Endothelial cell of umbilical vein (primary cell): ENCODE measurements at regions not wholly inside any gene's neighbourhood (a gene's known extent, or its start where the extent isn't known, plus 50 kb on each side); places are given as distances from the start of the nearest gene placed in this dataset.

Experiments used
- BruUV-seq: library from RNA; stranded (reverse); fragments of 400-500 nt; replicated peaks from 2 replicates; lab custom pipeline; 2021; lab: Mats Ljungman, UMichigan
- CTCF ChIA-PET: fragments of 300-600, 350-600 bp; sonication (Branson Sonifier 250); formaldehyde crosslinking; loops from one replicate; lab custom pipeline; 2021; ENCODE audit warnings: antibody characterized with exemption, inconsistent platforms; lab: Charles Lee
- POLR2A ChIA-PET: fragments of 300-600, 350-600 bp; sonication (Branson Sonifier 250); formaldehyde crosslinking; loops from one replicate; lab custom pipeline; 2021; ENCODE audit warnings: antibody characterized with exemption, inconsistent platforms; lab: Charles Lee
- DNase-seq: peaks from one replicate; pipeline ENCODE4 v3.0.0-alpha.2; 2011; ENCODE audit warnings: low read depth, low spot score
- FAIRE-seq: peaks from 2 replicates; lab custom pipeline; 2011; peaks lifted over from hg19 to GRCh38; lab: Jason Lieb, UNC
- H2AFZ ChIP-seq: 2 replicates; pipeline ENCODE4 v1.6.0; 2012; ENCODE audit warnings: low read depth, low read length, control low read depth, inconsistent platforms
- H3K27ac ChIP-seq: 2 replicates; pipeline ENCODE4 v1.5.1; 2011; ENCODE audit warnings: low read depth, mild to moderate bottlenecking, control low read depth, low read length, moderate library complexity; ENCODE audit not compliant: insufficient read depth
- H3K27me3 ChIP-seq, 2 experiments: 2 replicates each; pipeline versions ENCODE4 v1.6.0 to v1.6.1; 2011; ENCODE audit warnings: low read length in 2 of 2, mixed read lengths in 1 of 2; ENCODE audit not compliant: control insufficient read depth in 2 of 2, insufficient read depth in 2 of 2
- H3K36me3 ChIP-seq, 2 experiments: 2 replicates in 1 of 2; 3 replicates in 1 of 2; pipeline ENCODE4 v1.5.1; 2011; ENCODE audit warnings: low read length in 2 of 2, mild to moderate bottlenecking in 1 of 2, moderate library complexity in 1 of 2; ENCODE audit not compliant: control insufficient read depth in 2 of 2, insufficient read depth in 2 of 2; ENCODE audit errors: extremely low read depth in 1 of 2
- H3K4me1 ChIP-seq: 3 replicates; pipeline ENCODE4 v1.5.1; 2011; ENCODE audit warnings: mild to moderate bottlenecking, low read length; ENCODE audit not compliant: control insufficient read depth, insufficient read depth; ENCODE audit errors: extremely low read depth
- H3K4me2 ChIP-seq: 2 replicates; pipeline ENCODE4 v1.6.1; 2011; ENCODE audit warnings: low read length, control low read depth, mixed read lengths; ENCODE audit not compliant: insufficient read depth
- H3K4me3 ChIP-seq, 3 experiments: fragments of 200-600 bp in 1 of 3; sonication (generic), shearing (Covaris generic) in 1 of 3; replicated peaks in 1 of 3; 2 replicates each; pipeline ENCODE4 v1.5.1; 2011 to 2016; ENCODE audit warnings: control low read depth in 3 of 3, low read length in 3 of 3, mild to moderate bottlenecking in 2 of 3, inconsistent platforms in 1 of 3, low read depth in 1 of 3, moderate library complexity in 1 of 3; ENCODE audit not compliant: insufficient read depth in 1 of 3
- H3K79me2 ChIP-seq: 2 replicates; pipeline ENCODE4 v1.6.0; 2012; ENCODE audit warnings: low read length, inconsistent platforms; ENCODE audit not compliant: control insufficient read depth, insufficient read depth
- H3K9ac ChIP-seq: replicated peaks from 2 replicates; pipeline ENCODE3; 2011; ENCODE audit warnings: low read length, control low read depth; ENCODE audit not compliant: insufficient read depth; ENCODE audit errors: extremely low read depth
- H3K9me1 ChIP-seq: replicated peaks from 3 replicates; pipeline ENCODE4 v1.6.0; 2011; ENCODE audit warnings: mild to moderate bottlenecking, low read length; ENCODE audit not compliant: control insufficient read depth, insufficient read depth; ENCODE audit errors: extremely low read depth
- H3K9me3 ChIP-seq: replicated peaks from 2 replicates; pipeline ENCODE4 v1.5.1; 2012; ENCODE audit warnings: low read length, inconsistent platforms; ENCODE audit not compliant: control insufficient read depth, insufficient read depth
- H4K20me1 ChIP-seq: replicated peaks from 2 replicates; pipeline ENCODE3; 2011; ENCODE audit warnings: mild to moderate bottlenecking, low read length; ENCODE audit not compliant: control insufficient read depth, insufficient read depth; ENCODE audit errors: extremely low read depth
- CTCF ChIP-seq, 2 donors: IDR thresholded peaks; 1 replicate in 1 of 2; 2 replicates in 1 of 2; pipeline ENCODE4 v1.5.1; 2011; ENCODE audit warnings: low read length in 2 of 2, mild to moderate bottlenecking in 2 of 2, moderate library complexity in 2 of 2, control low read depth in 1 of 2, inconsistent platforms in 1 of 2, low read depth in 1 of 2; ENCODE audit not compliant: insufficient read depth in 1 of 2; ENCODE audit errors: extremely low read depth in 1 of 2
- EZH2 ChIP-seq: IDR thresholded peaks from 2 replicates; pipeline ENCODE4 v1.6.1; 2012; ENCODE audit warnings: borderline replicate concordance, low read depth, mild to moderate bottlenecking, moderate library complexity, low read length, inconsistent platforms; ENCODE audit not compliant: severe bottlenecking
- FOS ChIP-seq: IDR thresholded peaks from 2 replicates; pipeline ENCODE4 v1.6.1; 2011; ENCODE audit warnings: mild to moderate bottlenecking, low read length, moderate library complexity, borderline replicate concordance; ENCODE audit not compliant: insufficient read depth
- GATA2 ChIP-seq: IDR thresholded peaks from 2 replicates; pipeline ENCODE4 v1.7.0; 2011; ENCODE audit warnings: low read depth, mild to moderate bottlenecking, moderate library complexity, mixed read lengths, low read length; ENCODE audit not compliant: insufficient read length, insufficient read depth
- JUN ChIP-seq: IDR thresholded peaks from 2 replicates; pipeline ENCODE4 v1.6.1; 2011; ENCODE audit warnings: borderline replicate concordance, low read depth; ENCODE audit not compliant: insufficient read length, insufficient read depth
- MAX ChIP-seq: IDR thresholded peaks from 2 replicates; pipeline ENCODE4 v1.6.1; 2011; ENCODE audit not compliant: insufficient read depth, insufficient read length
- MYC ChIP-seq: IDR thresholded peaks from one replicate; pipeline ENCODE4 v1.6.1; 2011; ENCODE audit warnings: mild to moderate bottlenecking, low read depth, low read length
- POLR2A ChIP-seq: IDR thresholded peaks from 2 replicates; pipeline ENCODE4 v1.6.1; 2012; ENCODE audit warnings: low read depth, mild to moderate bottlenecking, control low read depth, low read length
- POLR2AphosphoS5 ChIP-seq: IDR thresholded peaks from 2 replicates; pipeline ENCODE4 v1.6.1; 2012; ENCODE audit warnings: low read depth, mild to moderate bottlenecking, control low read depth, low read length, moderate library complexity; ENCODE audit not compliant: insufficient read depth
- dilution Hi-C: fragments of 300-500 bp; cut with MboI; formaldehyde crosslinking; loops from one replicate; pipeline ENCODE4 v1.15.0; 2019; ENCODE audit warnings: low sequenced_read_pairs; ENCODE audit not compliant: extremely low pct_ligation_motif_present
- intact Hi-C: fragments of 100-400 bp; cut with micrococcal nuclease; formaldehyde crosslinking; loops from one replicate; pipeline ENCODE4 v1.10.0; 2022

DNA sequence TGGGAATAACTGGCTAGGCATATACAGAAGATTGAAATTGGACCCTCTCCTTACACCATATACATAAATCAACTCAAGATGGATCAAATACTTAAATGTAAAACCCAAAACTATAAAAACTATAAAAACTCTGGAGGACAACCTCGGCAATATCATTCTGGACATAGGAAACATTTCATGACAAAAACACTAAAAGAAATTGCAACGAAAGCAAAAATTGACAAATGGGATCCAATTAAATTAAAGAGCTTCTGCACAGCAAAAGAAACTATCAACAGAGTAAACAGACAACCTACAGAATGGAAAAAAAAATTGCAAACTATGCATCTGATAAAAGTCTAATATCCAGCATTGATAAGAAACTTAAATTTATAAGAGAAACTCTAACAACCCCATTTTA lies 503.7 kb upstream of the C16orf82 start:
- DNase-seq (no peak), FAIRE-seq (no peak)
- TF ChIP-seq POLR2A (no peak), MAX (no peak), JUN (no peak), GATA2 (no peak), EZH2 (no peak), FOS (no peak), POLR2AphosphoS5 (no peak), CTCF (IDR thresholded peaks at IDR 0.05; ENCODE audit: extremely low read depth in 1 of 2, insufficient read depth in 1 of 2, low read depth in 1 of 2, low read length in 2 of 2) (no peak), MYC (no peak)
- dilution Hi-C loops, result no loop called here
- Histone ChIP-seq H3K27me3 (no peaks in the 10 kb centered on the region), H3K27ac (no peak overlapping the region), H4K20me1 (no peaks in the 10 kb centered on the region), H3K9me1 (no peaks in the 10 kb centered on the region), H2AFZ (no peak overlapping the region), H3K4me1 (no peaks in the 10 kb centered on the region), H3K9me3 (peaks cover 4% of the 10 kb centered on the region), H3K79me2 (no peaks in the 10 kb centered on the region), H3K36me3 (no peaks in the 10 kb centered on the region), H3K4me2 (no peak overlapping the region), H3K9ac (no peak overlapping the region), H3K4me3 (no peak overlapping the region)
- BruUV-seq, result no TSS peak
- ChIA-PET CTCF (no interaction called here), POLR2A (no interaction called here)
- intact Hi-C loops, result no loop called here
